Tibial nerve (tissue), 4 donors: ENCODE measurements at regions not wholly inside any gene's neighbourhood (a gene's known extent, or its start where the extent isn't known, plus 50 kb on each side); places are given as distances from the start of the nearest gene placed in this dataset.

Experiments used
- EP300 ChIP-seq, 2 donors: sonication (generic); formaldehyde crosslinking; IDR thresholded peaks; one replicate each; pipeline ENCODE4 v1.6.1; 2017; ENCODE audit warnings: antibody characterized with exemption in 2 of 2, mild to moderate bottlenecking in 1 of 2
- POLR2A ChIP-seq, 2 donors: fragments of 450-650 bp; IDR thresholded peaks; one replicate each; pipeline ENCODE4 v1.6.1; 2017; ENCODE audit warnings: antibody characterized with exemption in 2 of 2, mild to moderate bottlenecking in 2 of 2, moderate library complexity in 2 of 2
- TF ChIP-seq, protein P1 (sequence below), 5 experiments: fragments of 200-600 bp in 3 of 5; fragments of 450-650 bp in 2 of 5; sonication (generic) in 3 of 5; IDR thresholded peaks; one replicate each; pipeline ENCODE4 v1.5.1; 2016 to 2019; ENCODE audit warnings: antibody characterized with exemption in 5 of 5, mild to moderate bottlenecking in 3 of 5, moderate library complexity in 2 of 5

DNA sequence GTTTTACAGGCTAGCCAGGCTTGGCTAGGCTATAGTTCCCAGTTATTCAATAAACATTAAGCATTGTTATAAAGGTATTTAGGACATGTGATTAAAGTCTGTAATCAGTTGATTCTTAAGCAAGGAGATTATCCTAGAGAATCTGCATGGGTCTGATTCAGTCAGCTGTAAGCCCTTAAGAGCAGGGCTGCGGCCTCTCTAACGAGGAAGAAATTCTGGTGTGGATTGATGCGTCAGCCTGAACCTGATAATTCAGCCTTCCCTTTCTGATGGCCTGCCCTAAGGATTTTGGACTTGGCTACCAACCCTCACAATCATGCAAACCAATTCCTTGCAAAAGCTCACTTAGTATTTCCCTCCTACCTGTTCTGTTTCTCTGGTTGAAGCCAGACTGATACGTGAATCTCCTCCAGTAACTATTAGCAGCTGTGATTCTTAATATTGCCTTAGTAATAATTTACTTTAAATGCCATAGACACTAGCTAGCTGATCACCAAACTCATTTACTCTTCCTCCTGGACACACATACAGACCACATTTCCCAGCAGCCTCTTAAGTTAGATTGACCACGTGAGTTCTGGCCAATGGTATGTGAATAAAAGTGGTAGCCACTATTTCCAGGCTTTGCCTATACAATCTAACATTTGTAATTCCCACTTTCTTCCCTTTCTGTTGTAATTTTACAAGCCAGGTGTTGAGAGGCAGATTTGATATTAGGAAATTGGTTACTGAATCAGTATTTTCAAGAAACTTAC lies 678.0 kb upstream of the INTU start:
- no peak for TF ChIP-seq POLR2A (IDR thresholded peaks at IDR 0.05)
- TF ChIP-seq, protein P1, sequence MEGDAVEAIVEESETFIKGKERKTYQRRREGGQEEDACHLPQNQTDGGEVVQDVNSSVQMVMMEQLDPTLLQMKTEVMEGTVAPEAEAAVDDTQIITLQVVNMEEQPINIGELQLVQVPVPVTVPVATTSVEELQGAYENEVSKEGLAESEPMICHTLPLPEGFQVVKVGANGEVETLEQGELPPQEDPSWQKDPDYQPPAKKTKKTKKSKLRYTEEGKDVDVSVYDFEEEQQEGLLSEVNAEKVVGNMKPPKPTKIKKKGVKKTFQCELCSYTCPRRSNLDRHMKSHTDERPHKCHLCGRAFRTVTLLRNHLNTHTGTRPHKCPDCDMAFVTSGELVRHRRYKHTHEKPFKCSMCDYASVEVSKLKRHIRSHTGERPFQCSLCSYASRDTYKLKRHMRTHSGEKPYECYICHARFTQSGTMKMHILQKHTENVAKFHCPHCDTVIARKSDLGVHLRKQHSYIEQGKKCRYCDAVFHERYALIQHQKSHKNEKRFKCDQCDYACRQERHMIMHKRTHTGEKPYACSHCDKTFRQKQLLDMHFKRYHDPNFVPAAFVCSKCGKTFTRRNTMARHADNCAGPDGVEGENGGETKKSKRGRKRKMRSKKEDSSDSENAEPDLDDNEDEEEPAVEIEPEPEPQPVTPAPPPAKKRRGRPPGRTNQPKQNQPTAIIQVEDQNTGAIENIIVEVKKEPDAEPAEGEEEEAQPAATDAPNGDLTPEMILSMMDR (IDR thresholded peaks at IDR 0.05): no peak
- TF ChIP-seq EP300 (IDR thresholded peaks at IDR 0.05): no peak
